ENCODE measurements at regions not wholly inside any gene's neighbourhood (a gene's known extent, or its start where the extent isn't known, plus 50 kb on each side); places are given as distances from the start of the nearest gene placed in this dataset.

GRCh38 chr5:2570586-2570985 is 180.9 kb downstream of the IRX2 start:
- Histone ChIP-seq H2AFZ (ENCODE audit: low read depth, low read length) (no peak overlapping the region), H3K36me3 (ENCODE audit: insufficient read depth, low read length) (no peaks in the 10 kb centered on the region), H3K79me2 (replicated peaks; ENCODE audit: insufficient read depth, low read length) (no peaks in the 10 kb centered on the region), H3F3A (ENCODE audit: insufficient read depth, low read length, poor library complexity, severe bottlenecking) (no peaks in the 10 kb centered on the region), H3K4me3 (ENCODE audit: low read length) (no peak overlapping the region), H3K9ac (ENCODE audit: low read length) (no peak overlapping the region), H3K4me2 (ENCODE audit: low read length) (no peak overlapping the region), H3K27me3 (ENCODE audit: insufficient read depth, low read depth, low read length) (no peaks in the 10 kb centered on the region), H3K9me3 (ENCODE audit: low read length) (no peaks in the 10 kb centered on the region), H3K27ac (ENCODE audit: low read length) (no peak overlapping the region), H3K9me2 (ENCODE audit: insufficient read depth, low read length) (no peaks in the 10 kb centered on the region), H4K20me1 (ENCODE audit: insufficient read depth) (no peaks in the 10 kb centered on the region)
- TF ChIP-seq MXI1 (conservative IDR thresholded peaks at IDR 0.05; ENCODE audit: poor library complexity, severe bottlenecking) (no peak), EP300 (conservative IDR thresholded peaks at IDR 0.05; ENCODE audit: poor library complexity, severe bottlenecking) (no peak), CTCF (IDR thresholded peaks at IDR 0.05; ENCODE audit: poor library complexity, severe bottlenecking) (no peak), TAF1 (IDR thresholded peaks at IDR 0.05; ENCODE audit: low read depth) (no peak), RAD21 (conservative IDR thresholded peaks at IDR 0.05) (no peak), REST (IDR thresholded peaks at IDR 0.05; ENCODE audit: borderline replicate concordance) (no peak), POLR2AphosphoS5 (IDR thresholded peaks at IDR 0.05) (no peak), EZH2 (IDR thresholded peaks at IDR 0.05; ENCODE audit: borderline replicate concordance, insufficient read depth, low read length, poor library complexity, severe bottlenecking) (no peak), SMC3 (conservative IDR thresholded peaks at IDR 0.05; ENCODE audit: poor library complexity) (no peak)

- H3K36me3 ChIP-seq (ENCODE audit: insufficient read depth, low read length): no peaks in the 10 kb centered on the region
- H2AFZ ChIP-seq (ENCODE audit: low read depth, low read length): no peak overlapping the region
- H3K4me2 ChIP-seq (ENCODE audit: low read length): no peak overlapping the region
- no peak overlapping the region for H3K9ac ChIP-seq (ENCODE audit: low read length)
- H3K9me3 ChIP-seq (ENCODE audit: low read length): no peaks in the 10 kb centered on the region
- H3K27ac ChIP-seq (ENCODE audit: low read length): no peak overlapping the region
- H3K4me3 ChIP-seq (ENCODE audit: low read length): no peak overlapping the region
- H3K79me2 ChIP-seq (replicated peaks; ENCODE audit: insufficient read depth, low read length): no peaks in the 10 kb centered on the region
- H3K27me3 ChIP-seq (ENCODE audit: insufficient read depth, low read depth, low read length): no peaks in the 10 kb centered on the region
- H4K20me1 ChIP-seq (ENCODE audit: insufficient read depth): no peaks in the 10 kb centered on the region
- no peaks in the 10 kb centered on the region for H3K9me2 ChIP-seq (ENCODE audit: insufficient read depth, low read length)
- TF ChIP-seq POLR2AphosphoS5 (IDR thresholded peaks at IDR 0.05) (no peak), EZH2 (IDR thresholded peaks at IDR 0.05; ENCODE audit: borderline replicate concordance, insufficient read depth, low read length, poor library complexity, severe bottlenecking) (no peak)
- no peaks in the 10 kb centered on the region for H3F3A ChIP-seq (ENCODE audit: insufficient read depth, low read length, poor library complexity, severe bottlenecking)
Observed at GRCh38 chr5:2569774-2570542, 181.5 kb downstream of the IRX2 start.

Measured in neural cell (in vitro differentiated cells).